HCEC 1CT (cell line): ENCODE measurements at regions not wholly inside any gene's neighbourhood (a gene's known extent, or its start where the extent isn't known, plus 50 kb on each side); places are given as distances from the start of the nearest gene placed in this dataset.
"Not testable (repeated sequence)": the region's sequence is repeated elsewhere in the genome, so short reads cannot be mapped to it uniquely, and the experiment has no call there.

Source experiments
- DNase-seq: peaks from one replicate; pipeline ENCODE4 v3.0.0-alpha.2; 2017

GRCh38 chr6:145266432-145267075 is 468.8 kb downstream of the EPM2A start:
- DNase-seq: no peak

- no peak for DNase-seq
These were observed 468.0 kb downstream of the EPM2A start for GRCh38 chr6:145267076-145267867.

DNA sequence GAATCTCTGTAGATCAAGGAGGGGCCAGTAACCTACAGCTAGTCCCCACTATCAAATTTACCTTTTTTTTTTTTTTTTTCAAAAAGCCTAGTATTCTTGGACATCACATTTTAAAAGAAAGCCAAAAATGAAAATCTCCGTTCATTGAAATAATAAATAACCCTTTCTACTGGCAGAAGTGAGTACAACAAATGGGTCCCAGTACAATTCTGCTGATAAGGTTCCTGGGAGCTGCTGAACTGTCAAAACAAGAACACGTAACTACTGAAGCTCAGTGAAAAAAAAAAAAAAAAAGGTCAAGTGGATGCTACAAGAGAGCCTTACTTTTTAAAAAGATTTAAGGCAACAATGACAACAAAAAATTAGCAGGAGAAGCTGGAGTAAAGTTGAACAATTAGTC is 464.9 kb downstream of the EPM2A start:
- DNase-seq: no peak

- DNase-seq: no peak
These were observed 464.3 kb downstream of the EPM2A start for GRCh38 chr6:145271040-145271439.

DNA sequence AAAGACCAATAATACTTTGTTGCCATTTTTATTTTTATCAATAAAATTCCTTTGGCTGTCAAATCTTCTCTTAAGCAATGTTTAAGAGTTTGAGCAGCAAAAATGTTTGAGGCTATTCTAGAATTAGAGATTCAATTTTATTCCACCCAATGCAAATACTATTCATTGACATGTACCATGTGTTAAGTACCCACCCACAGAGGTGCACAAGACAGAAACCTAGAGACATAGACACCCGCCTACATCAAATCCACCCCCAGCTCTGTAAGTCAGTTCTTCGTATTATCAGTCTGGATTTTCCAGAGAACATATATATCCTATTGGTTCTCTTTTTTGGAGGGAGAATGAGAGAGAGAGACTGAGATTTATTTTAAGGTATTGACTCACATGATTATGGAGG is 463.7 kb downstream of the EPM2A start:
- no peak for DNase-seq

DNA sequence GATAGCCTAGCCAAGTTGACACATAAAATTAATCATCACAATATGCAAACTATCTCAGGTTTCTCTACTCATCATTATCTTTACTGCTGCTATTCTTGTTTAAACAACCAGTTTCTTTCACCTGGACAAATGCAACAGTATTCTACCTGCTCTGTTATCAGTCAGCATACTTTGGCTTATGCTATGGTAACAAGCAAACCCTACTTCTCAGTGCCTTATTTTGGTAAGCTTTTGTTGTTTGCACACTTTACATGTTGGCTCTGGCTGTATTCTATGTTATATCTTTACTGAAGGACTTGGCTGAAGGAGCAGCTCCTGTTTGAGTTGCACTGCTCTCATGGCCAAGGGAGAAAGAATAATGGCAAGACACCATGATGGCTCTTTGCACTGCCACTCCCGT is 463.1 kb downstream of the EPM2A start:
- no peak for DNase-seq

DNA sequence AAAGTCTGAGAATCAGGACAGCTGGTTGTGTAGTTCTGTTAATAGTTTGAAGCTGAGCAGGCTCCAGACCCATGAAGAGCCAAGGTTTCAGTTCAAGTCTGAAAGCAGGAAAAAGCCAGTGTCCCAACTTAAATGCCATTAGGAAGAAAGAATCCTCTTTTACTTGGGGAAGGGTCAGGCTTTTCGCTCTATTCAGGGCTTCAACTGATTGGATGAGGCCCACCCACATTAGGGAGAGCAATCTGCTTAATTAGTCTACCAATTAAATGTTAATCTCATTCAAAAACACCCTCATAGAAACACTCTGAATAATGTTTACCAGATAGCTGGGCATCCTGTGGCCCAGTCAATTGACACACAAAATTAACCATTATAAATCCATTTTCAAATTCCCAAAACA is 462.2 kb downstream of the EPM2A start:
- DNase-seq: no peak

GRCh38 chr6:145274083-145274482 is 461.2 kb downstream of the EPM2A start:
- DNase-seq: no peak

DNA sequence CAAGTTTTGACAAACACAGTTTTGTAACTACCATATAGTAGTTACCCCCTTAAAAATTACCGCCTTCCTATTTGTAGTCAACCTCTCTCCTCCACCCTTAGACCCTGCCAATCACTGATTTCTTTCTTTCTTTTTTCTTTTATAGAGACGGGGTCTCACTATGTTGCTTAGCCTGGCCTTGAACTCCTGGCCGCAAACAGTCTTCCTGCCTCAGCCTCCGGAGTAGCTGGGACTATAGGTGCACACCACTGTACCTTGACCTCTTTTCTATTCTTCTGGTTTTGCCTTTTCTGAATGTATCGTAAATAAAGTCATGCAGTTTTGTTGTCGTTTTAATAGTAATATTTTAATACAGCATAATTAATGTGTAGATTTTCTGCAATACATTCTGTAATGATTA is 460.3 kb downstream of the EPM2A start:
- DNase-seq: no peak

- DNase-seq: no peak
These were observed 459.5 kb downstream of the EPM2A start for GRCh38 chr6:145275787-145276186.

DNA sequence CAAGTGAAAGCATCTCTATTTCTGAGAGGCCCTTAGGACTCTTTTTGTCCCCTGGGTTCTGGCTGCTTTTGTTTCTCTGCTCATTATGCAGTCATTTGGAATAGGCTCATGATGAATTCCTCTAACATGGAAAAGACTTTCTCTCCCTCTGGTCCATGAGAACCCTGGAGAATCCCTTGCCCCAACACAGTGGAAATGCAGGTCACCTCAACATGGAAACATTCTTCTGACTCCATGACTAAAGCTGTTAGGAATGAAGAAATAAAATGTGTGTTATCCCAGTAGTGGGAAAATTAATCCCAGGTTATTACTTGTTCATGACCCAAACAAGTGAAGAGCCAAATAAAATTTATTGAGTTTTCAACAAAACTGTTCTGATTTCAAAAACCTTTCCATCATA is 458.6 kb downstream of the EPM2A start:
- DNase-seq: peak; percentile 11

- no peak for DNase-seq
These were observed 457.8 kb downstream of the EPM2A start for GRCh38 chr6:145277358-145278086.

GRCh38 chr6:145278163-145278807 is 457.0 kb downstream of the EPM2A start:
- peak; percentile 53 for DNase-seq

GRCh38 chr6:145279551-145279950 is 455.8 kb downstream of the EPM2A start:
- no peak for DNase-seq

GRCh38 chr6:145279993-145280392 is 455.3 kb downstream of the EPM2A start:
- DNase-seq: no peak

- DNase-seq: not testable (repeated sequence)
These were observed 452.1 kb downstream of the EPM2A start for GRCh38 chr6:145283209-145283608.

DNA sequence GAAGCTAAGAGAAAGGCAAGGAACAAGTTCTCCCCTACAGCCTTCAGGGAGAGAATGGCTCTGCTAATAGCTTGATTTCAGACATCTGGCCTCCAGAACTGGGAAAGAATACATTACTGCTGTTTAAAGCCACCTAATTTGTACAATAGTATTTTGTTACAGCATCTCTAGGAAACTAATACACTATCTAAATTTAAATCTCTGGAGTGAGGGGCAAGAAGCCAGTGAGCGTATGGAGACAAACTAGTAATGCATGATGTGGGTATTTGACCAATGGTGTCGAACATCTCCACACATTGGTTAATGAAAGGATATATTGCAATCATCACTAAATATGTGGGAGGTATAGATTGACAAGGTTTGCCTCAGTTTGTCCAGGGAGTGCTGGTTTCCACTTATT is 451.5 kb downstream of the EPM2A start:
- DNase-seq: no peak

DNA sequence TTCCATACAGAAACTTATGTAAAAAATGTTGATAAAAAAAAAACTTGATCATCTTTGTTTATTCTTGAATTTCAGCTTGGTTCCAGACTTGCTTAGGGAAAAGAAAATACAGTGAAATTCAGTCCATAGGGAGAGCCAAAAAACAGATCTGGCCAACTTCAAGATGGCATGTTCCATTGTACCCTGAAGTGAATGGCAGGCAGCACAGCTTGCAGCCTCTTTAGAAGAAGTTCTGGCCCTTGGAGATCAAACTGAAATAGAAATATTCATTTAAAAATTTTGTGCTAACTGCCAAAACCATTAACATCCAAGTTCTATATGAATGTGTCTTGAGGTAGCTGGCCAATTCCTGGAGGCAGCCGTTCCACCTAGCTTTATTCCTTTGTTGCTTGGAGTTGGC is 448.4 kb downstream of the EPM2A start:
- DNase-seq: no peak

- no peak for DNase-seq
These were observed 445.7 kb downstream of the EPM2A start for GRCh38 chr6:145289573-145289972.

GRCh38 chr6:145290122-145290521 is 445.2 kb downstream of the EPM2A start:
- no peak for DNase-seq

DNA sequence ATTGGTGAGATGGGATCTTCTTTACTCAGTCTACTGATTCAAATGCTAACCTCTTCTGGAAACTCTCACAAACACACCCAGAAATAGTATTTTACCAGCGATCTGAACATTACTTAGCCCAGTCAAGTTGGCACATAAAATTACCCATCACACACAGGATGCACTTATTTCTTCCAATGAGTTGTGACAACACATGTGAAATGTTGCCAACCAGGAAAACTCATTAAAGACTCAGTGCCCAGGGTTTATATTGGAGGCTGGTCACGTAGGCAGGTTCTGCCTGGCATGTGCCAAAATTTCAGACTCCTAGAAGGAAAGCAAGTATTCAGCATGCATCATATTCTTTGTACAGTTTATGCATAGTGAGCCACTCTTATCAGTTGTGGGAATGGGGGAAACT is 443.3 kb downstream of the EPM2A start:
- DNase-seq: no peak

- DNase-seq: no peak
These were observed 440.4 kb downstream of the EPM2A start for GRCh38 chr6:145294942-145295341.

DNA sequence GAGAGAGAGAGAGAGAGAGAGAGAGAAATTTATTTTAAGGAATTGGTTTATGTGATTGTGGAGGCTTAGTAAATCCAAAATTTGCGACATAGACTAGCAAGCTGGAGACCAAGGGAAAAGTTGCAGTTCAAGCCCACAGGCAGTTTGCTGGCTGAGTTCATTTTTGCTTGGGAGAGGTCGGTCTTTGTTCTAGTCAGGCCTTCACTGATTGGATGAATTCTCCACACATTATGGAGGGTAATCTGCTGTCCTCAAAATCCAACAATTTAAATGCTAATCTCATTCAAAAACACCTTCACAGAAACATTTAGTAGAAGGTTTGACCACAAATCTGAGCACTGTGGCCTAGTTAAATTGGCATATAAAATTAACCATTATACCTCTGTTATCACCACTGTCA is 439.6 kb downstream of the EPM2A start:
- DNase-seq: no peak

GRCh38 chr6:145305670-145306069 is 429.6 kb downstream of the EPM2A start:
- DNase-seq: no peak
